Mesendoderm (in vitro differentiated cells): ENCODE measurements at regions not wholly inside any gene's neighbourhood (a gene's known extent, or its start where the extent isn't known, plus 50 kb on each side); places are given as distances from the start of the nearest gene placed in this dataset.

Experiments used
- DNase-seq: peaks from one replicate; pipeline ENCODE4 v3.0.0; 2013
- H2AK5ac ChIP-seq: 2 replicates; pipeline ENCODE4 v1.6.1; 2013; ENCODE audit warnings: low read length, inconsistent platforms
- H2BK120ac ChIP-seq: 2 replicates; pipeline ENCODE4 v1.6.1; 2013; ENCODE audit warnings: low read depth, mild to moderate bottlenecking, low read length, moderate library complexity, mixed read lengths
- H2BK15ac ChIP-seq: replicated peaks from 2 replicates; pipeline ENCODE4 v1.6.1; 2013; ENCODE audit warnings: low read depth, mild to moderate bottlenecking, moderate library complexity
- H2BK5ac ChIP-seq: 2 replicates; pipeline ENCODE4 v1.6.1; 2013; ENCODE audit warnings: low read length, inconsistent platforms
- H3K18ac ChIP-seq: 2 replicates; pipeline ENCODE4 v1.6.1; 2013; ENCODE audit warnings: mild to moderate bottlenecking, low read length, mixed read lengths
- H3K23ac ChIP-seq: one replicate; pipeline ENCODE4 v1.6.1; 2013; ENCODE audit warnings: low read length
- H3K27ac ChIP-seq: 2 replicates; pipeline ENCODE4 v1.5.1; 2013; ENCODE audit warnings: low read depth, mild to moderate bottlenecking, inconsistent platforms, low read length, moderate library complexity
- H3K27me3 ChIP-seq: 2 replicates; pipeline ENCODE4 v1.6.1; 2013; ENCODE audit warnings: low read length, control low read depth, mild to moderate bottlenecking, inconsistent platforms; ENCODE audit not compliant: insufficient read depth, poor library complexity
- H3K36me3 ChIP-seq: 2 replicates; pipeline ENCODE4 v1.6.1; 2013; ENCODE audit warnings: low read length, inconsistent platforms; ENCODE audit not compliant: control insufficient read depth, insufficient read depth
- H3K4ac ChIP-seq: one replicate; pipeline ENCODE4 v1.6.1; 2013; ENCODE audit warnings: low read depth, mild to moderate bottlenecking, low read length, moderate library complexity
- H3K4me1 ChIP-seq: 2 replicates; pipeline ENCODE4 v1.6.1; 2013; ENCODE audit warnings: low read depth, low read length, inconsistent platforms; ENCODE audit not compliant: control insufficient read depth
- H3K4me2 ChIP-seq: 2 replicates; pipeline ENCODE4 v1.6.1; 2013; ENCODE audit warnings: low read length
- H3K4me3 ChIP-seq: 2 replicates; pipeline ENCODE4 v1.5.1; 2013; ENCODE audit warnings: mild to moderate bottlenecking, low read length
- H3K56ac ChIP-seq: one replicate; pipeline ENCODE4 v1.6.1; 2013; ENCODE audit warnings: low read length
- H3K79me1 ChIP-seq: 2 replicates; pipeline ENCODE4 v1.6.1; 2013; ENCODE audit warnings: low read length, inconsistent platforms
- H3K79me2 ChIP-seq: 2 replicates; pipeline ENCODE4 v1.6.1; 2013; ENCODE audit warnings: mild to moderate bottlenecking, low read length; ENCODE audit not compliant: control insufficient read depth, insufficient read depth
- H3K9ac ChIP-seq: 2 replicates; pipeline ENCODE4 v1.6.1; 2013; ENCODE audit warnings: low read length, inconsistent platforms
- H4K5ac ChIP-seq: one replicate; pipeline ENCODE4 v1.6.1; 2013; ENCODE audit warnings: low read length
- H4K8ac ChIP-seq: one replicate; pipeline ENCODE4 v1.6.1; 2013; ENCODE audit warnings: low read depth, mild to moderate bottlenecking, control low read depth, low read length, moderate library complexity
- WGBS: extraction: QIAGEN DNeasy Blood & Tissue Kit; methylation state at CpG from one replicate; pipeline ENCODE4 v1.1.7; 2013; ENCODE audit warnings: low lambda C conversion rate, missing lambda C conversion rate; ENCODE audit not compliant: insufficient coverage; ENCODE audit errors: extremely low coverage; 5-methylcytosine and 5-hydroxymethylcytosine counted together

DNA sequence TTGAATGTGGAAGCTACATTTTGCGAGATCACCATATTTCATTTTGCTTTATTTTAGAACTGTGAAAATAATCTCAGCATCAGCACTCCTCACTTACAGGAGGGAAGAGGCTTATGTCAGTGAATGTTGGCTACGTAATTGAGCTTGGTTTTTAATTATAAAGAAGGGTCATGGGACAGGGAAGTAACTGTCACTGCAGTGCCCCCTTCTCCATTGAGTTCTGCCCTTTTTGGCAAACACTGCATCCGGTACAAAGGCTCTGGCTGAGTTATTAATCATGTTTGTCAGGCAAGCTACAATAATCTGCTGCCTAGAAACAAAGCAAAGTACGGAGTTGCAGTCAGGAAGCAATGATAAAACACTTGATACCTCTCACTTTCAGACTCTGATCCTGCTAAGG, 546.7 kb downstream of the SNAPC1 start:
- Histone ChIP-seq H3K4me1 (no peaks in the 10 kb centered on the region), H4K8ac (no peak overlapping the region), H3K9ac (no peak overlapping the region), H3K79me2 (no peaks in the 10 kb centered on the region), H3K4ac (no peak overlapping the region), H3K27ac (no peak overlapping the region), H3K4me2 (no peak overlapping the region), H3K4me3 (no peak overlapping the region), H2BK120ac (no peak overlapping the region), H3K36me3 (no peaks in the 10 kb centered on the region), H2BK5ac (no peak overlapping the region), H3K18ac (no peak overlapping the region), H3K56ac (no peak overlapping the region), H3K79me1 (no peaks in the 10 kb centered on the region), H2BK15ac (no peak overlapping the region), H2AK5ac (no peak overlapping the region), H3K27me3 (no peaks in the 10 kb centered on the region), H4K5ac (no peak overlapping the region), H3K23ac (no peak overlapping the region)
- no CpG with 5 or more reads among the region's 4 CpGs for WGBS
- DNase-seq = no peak

DNA sequence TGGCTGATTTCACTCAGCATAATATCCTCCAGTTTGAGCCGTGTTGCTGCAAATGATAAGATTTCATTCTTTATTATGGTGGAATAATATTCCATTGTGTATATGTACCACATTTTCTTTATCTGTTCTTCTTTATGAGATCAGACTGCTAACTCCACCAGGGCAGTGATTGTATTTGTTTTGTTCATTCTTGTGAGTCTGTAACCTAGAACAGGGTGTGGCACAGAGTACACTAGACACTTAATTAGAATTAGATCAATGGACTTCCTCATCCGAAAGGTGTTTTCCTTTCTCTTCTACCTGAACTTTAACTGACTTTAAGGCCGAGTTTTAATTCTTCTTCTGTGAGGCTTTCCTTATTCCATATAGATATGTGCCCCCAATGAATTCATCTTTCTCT, 551.0 kb downstream of the SNAPC1 start:
- no peaks in the 10 kb centered on the region for H3K4me1 ChIP-seq
- H3K18ac ChIP-seq = no peak overlapping the region
- no peaks in the 10 kb centered on the region for H3K79me1 ChIP-seq
- H3K23ac ChIP-seq = no peak overlapping the region
- H3K4me3 ChIP-seq = no peak overlapping the region
- no peak overlapping the region for H3K56ac ChIP-seq
- H4K8ac ChIP-seq = no peak overlapping the region
- DNase-seq = no peak
- H3K4ac ChIP-seq = no peak overlapping the region
- H2AK5ac ChIP-seq = no peak overlapping the region
- no peak overlapping the region for H2BK15ac ChIP-seq
- H3K36me3 ChIP-seq = no peaks in the 10 kb centered on the region
- H3K9ac ChIP-seq = no peak overlapping the region
- H3K27ac ChIP-seq = no peak overlapping the region
- no peak overlapping the region for H4K5ac ChIP-seq
- no CpG with 5 or more reads among the region's 3 CpGs for WGBS
- no peaks in the 10 kb centered on the region for H3K27me3 ChIP-seq
- no peak overlapping the region for H2BK120ac ChIP-seq
- no peaks in the 10 kb centered on the region for H3K79me2 ChIP-seq
- H3K4me2 ChIP-seq = no peak overlapping the region
- no peak overlapping the region for H2BK5ac ChIP-seq

DNA sequence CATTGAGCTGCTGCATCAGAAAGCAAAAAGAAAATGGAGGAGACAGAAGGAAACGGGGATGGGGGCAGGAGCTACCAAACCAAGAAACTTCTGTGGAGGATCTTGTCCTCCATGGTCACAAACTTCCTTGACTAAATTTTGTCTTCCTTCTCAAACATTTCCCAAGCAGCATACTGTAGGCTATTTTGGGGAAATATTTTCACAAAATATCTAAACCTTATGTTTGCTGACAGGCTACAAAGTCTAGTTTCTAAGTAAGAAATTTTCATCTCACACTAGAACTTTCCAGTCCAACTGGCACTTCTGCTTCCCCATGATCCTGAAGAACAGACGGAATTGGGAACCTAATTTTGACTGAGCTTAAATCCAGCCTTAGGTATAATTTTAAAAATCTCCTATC, 552.0 kb downstream of the SNAPC1 start:
- Histone ChIP-seq H2AK5ac (no peak overlapping the region), H2BK15ac (no peak overlapping the region), H3K4ac (no peak overlapping the region), H3K36me3 (no peaks in the 10 kb centered on the region), H3K18ac (no peak overlapping the region), H3K9ac (no peak overlapping the region), H3K27me3 (no peaks in the 10 kb centered on the region), H4K5ac (no peak overlapping the region), H2BK120ac (no peak overlapping the region), H3K4me2 (no peak overlapping the region), H3K4me1 (no peaks in the 10 kb centered on the region), H3K79me1 (no peaks in the 10 kb centered on the region), H3K4me3 (no peak overlapping the region), H2BK5ac (no peak overlapping the region), H4K8ac (no peak overlapping the region), H3K27ac (no peak overlapping the region), H3K23ac (no peak overlapping the region), H3K56ac (no peak overlapping the region), H3K79me2 (no peaks in the 10 kb centered on the region)
- no CpG with 5 or more reads among the region's 2 CpGs for WGBS
- no peak for DNase-seq

DNA sequence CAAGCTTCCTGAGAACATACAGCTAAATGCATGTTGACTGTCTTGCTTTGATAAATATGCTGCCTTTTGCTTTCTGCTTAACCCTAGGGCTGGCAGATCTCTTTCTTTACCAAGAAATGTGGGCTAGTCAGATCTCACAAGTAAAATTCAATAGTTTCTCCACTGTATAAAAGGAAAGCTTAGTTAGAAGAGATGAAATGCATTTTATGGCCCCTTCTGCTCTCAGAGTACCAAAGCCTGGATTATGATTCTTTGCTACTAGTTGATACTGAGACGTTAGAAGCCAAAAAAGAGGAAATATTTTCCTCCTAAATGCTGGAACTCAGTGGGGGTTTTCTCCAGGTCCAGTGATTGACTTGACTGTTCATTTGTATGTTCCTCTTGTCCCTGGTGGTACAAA, 552.7 kb downstream of the SNAPC1 start:
- Histone ChIP-seq H3K9ac (no peak overlapping the region), H3K4me3 (no peak overlapping the region), H3K4me1 (no peaks in the 10 kb centered on the region), H2BK15ac (no peak overlapping the region), H3K27me3 (no peaks in the 10 kb centered on the region), H3K4me2 (no peak overlapping the region), H3K27ac (no peak overlapping the region), H2BK5ac (no peak overlapping the region), H4K5ac (no peak overlapping the region), H3K56ac (no peak overlapping the region), H3K36me3 (no peaks in the 10 kb centered on the region), H3K4ac (no peak overlapping the region), H2BK120ac (no peak overlapping the region), H2AK5ac (no peak overlapping the region), H4K8ac (no peak overlapping the region), H3K23ac (no peak overlapping the region), H3K79me1 (no peaks in the 10 kb centered on the region), H3K79me2 (no peaks in the 10 kb centered on the region), H3K18ac (no peak overlapping the region)
- no CpG with 5 or more reads among the region's 1 CpG for WGBS
- no peak for DNase-seq

DNA sequence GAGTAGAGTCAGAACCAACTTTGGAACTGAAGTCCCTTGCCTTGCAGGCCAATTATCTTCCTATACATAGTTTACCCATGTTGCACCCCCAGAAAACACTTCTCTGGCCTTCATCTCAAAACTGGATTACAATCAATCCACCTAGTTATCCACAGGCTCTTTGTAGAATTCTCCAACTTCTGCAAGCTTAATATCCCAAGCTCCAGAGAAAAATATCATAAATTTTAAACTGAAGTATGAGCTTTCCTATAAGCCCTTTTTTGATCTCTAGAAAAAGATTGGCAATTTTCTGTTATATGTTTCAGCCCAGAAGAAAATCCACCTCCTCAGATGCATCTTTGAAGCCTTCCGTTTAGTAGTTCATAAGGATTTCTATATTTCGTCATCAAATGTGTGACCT, 553.4 kb downstream of the SNAPC1 start:
- H3K27me3 ChIP-seq = no peaks in the 10 kb centered on the region
- no peak overlapping the region for H2BK15ac ChIP-seq
- H3K9ac ChIP-seq = no peak overlapping the region
- H4K8ac ChIP-seq = no peak overlapping the region
- H2BK5ac ChIP-seq = no peak overlapping the region
- no peaks in the 10 kb centered on the region for H3K79me2 ChIP-seq
- DNase-seq = no peak
- H3K23ac ChIP-seq = no peak overlapping the region
- no peak overlapping the region for H3K27ac ChIP-seq
- no CpG with 5 or more reads among the region's 2 CpGs for WGBS
- H4K5ac ChIP-seq = no peak overlapping the region
- H3K4me2 ChIP-seq = no peak overlapping the region
- H3K56ac ChIP-seq = no peak overlapping the region
- H2BK120ac ChIP-seq = no peak overlapping the region
- no peak overlapping the region for H2AK5ac ChIP-seq
- H3K79me1 ChIP-seq = no peaks in the 10 kb centered on the region
- H3K36me3 ChIP-seq = no peaks in the 10 kb centered on the region
- H3K4me1 ChIP-seq = no peaks in the 10 kb centered on the region
- no peak overlapping the region for H3K4me3 ChIP-seq
- H3K18ac ChIP-seq = no peak overlapping the region
- no peak overlapping the region for H3K4ac ChIP-seq

DNA sequence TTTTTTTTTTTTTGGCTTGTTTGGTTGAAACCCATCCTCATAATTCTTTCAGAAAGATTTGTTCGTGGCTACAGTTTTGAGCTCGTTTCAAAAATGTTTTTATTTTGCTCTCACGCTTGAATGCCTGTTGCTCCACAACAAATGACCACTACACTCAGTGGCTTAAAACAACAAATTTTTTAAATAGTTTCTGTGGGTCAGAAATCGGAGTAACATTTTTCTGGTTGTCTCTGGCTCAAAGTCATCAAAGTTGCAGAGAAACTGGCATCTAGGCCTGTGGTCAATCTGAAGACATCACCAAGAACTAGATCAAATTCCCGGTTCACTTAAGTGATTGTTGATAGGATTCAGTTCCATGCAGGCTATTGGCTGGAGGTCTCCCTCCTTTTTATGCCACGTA, 560.0 kb downstream of the SNAPC1 start:
- Histone ChIP-seq H3K27me3 (no peaks in the 10 kb centered on the region), H3K79me2 (no peaks in the 10 kb centered on the region)
- WGBS = no CpG with 5 or more reads among the region's 6 CpGs

More for the DNA sequence above, 560.0 kb downstream of the SNAPC1 start:
- no peaks in the 10 kb centered on the region for H3K4me1 ChIP-seq
- H2BK120ac ChIP-seq = no peak overlapping the region
- H3K56ac ChIP-seq = no peak overlapping the region
- H3K27ac ChIP-seq = no peak overlapping the region
- no peaks in the 10 kb centered on the region for H3K79me1 ChIP-seq
- H3K4me2 ChIP-seq = no peak overlapping the region
- no peak overlapping the region for H3K18ac ChIP-seq
- DNase-seq = no peak
- H2AK5ac ChIP-seq = no peak overlapping the region
- no peaks in the 10 kb centered on the region for H3K36me3 ChIP-seq
- H4K8ac ChIP-seq = no peak overlapping the region
- H4K5ac ChIP-seq = no peak overlapping the region
- no peak overlapping the region for H3K9ac ChIP-seq
- H3K4me3 ChIP-seq = no peak overlapping the region
- H3K23ac ChIP-seq = no peak overlapping the region
- no peak overlapping the region for H2BK5ac ChIP-seq
- H2BK15ac ChIP-seq = no peak overlapping the region
- H3K4ac ChIP-seq = no peak overlapping the region
